Omental fat pad (tissue), 3 donors: ENCODE measurements at regions not wholly inside any gene's neighbourhood (a gene's known extent, or its start where the extent isn't known, plus 50 kb on each side); places are given as distances from the start of the nearest gene placed in this dataset. TPM values are rescaled to one million over a fixed set of nuclear protein-coding genes. Genes with fewer than 3 reads are reported as not detected.

Source experiments
- ATAC-seq: fragments of 150-250 bp; one replicate; pipeline ENCODE4 v1.9.1; 2016; ENCODE audit warnings: mild to moderate bottlenecking, moderate library complexity; ENCODE audit not compliant: low FRiP score
- DNase-seq: peaks from one replicate; pipeline ENCODE4 v3.0.0-alpha.2; 2019; ENCODE audit warnings: low spot score
- small RNA-seq: library from RNA; depleted of rRNA; stranded (forward); fragments of <200 nt; gene quantifications from one replicate; pipeline ENCODE3, GENCODE V24; 2016
- TF ChIP-seq, protein P1 (sequence below), 3 donors: fragments of 450-650 bp; IDR thresholded peaks; one replicate each; pipeline ENCODE4 v1.5.1; 2016 to 2017; ENCODE audit warnings: antibody characterized with exemption in 3 of 3, mild to moderate bottlenecking in 3 of 3, moderate library complexity in 2 of 3

DNA sequence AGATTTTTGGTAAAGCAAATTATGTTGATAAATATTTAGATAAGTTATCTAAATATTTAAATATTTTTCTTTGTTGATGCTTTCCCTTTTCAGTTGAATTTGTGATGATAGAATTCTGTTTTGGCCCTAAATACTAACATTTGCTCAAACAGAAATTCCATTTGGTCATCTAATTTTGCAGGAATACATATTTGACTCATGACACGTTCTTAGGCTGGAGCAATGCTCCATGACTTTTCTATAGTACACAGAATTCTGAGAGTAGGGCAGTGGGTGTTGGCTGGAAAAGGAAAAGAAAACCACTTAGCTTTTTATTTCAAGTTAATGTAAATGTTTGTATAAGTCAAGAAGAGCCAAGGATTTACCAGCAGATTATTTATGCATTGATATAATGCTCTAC, 58.6 kb upstream of the GK2 start:
- TF ChIP-seq, protein P1, sequence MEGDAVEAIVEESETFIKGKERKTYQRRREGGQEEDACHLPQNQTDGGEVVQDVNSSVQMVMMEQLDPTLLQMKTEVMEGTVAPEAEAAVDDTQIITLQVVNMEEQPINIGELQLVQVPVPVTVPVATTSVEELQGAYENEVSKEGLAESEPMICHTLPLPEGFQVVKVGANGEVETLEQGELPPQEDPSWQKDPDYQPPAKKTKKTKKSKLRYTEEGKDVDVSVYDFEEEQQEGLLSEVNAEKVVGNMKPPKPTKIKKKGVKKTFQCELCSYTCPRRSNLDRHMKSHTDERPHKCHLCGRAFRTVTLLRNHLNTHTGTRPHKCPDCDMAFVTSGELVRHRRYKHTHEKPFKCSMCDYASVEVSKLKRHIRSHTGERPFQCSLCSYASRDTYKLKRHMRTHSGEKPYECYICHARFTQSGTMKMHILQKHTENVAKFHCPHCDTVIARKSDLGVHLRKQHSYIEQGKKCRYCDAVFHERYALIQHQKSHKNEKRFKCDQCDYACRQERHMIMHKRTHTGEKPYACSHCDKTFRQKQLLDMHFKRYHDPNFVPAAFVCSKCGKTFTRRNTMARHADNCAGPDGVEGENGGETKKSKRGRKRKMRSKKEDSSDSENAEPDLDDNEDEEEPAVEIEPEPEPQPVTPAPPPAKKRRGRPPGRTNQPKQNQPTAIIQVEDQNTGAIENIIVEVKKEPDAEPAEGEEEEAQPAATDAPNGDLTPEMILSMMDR (IDR thresholded peaks at IDR 0.05): no peak
- no peak for DNase-seq
- no peak for ATAC-seq

Small RNAs in the stretch of these regions (small RNA-seq; reads per million reads assigned to genes)
- gene RF00072: not detected
